C4-2B (cell line): ENCODE measurements at regions not wholly inside any gene's neighbourhood (a gene's known extent, or its start where the extent isn't known, plus 50 kb on each side); places are given as distances from the start of the nearest gene placed in this dataset.

ENCODE experiments used
- CTCF ChIP-seq: fragments of 450-650 bp; conservative IDR thresholded peaks from 2 replicates; pipeline ENCODE4 v1.5.1; 2017; ENCODE audit warnings: mild to moderate bottlenecking
- ZFX ChIP-seq: fragments of 450-650 bp; IDR thresholded peaks from 2 replicates; pipeline ENCODE4 v1.6.1; 2017

DNA sequence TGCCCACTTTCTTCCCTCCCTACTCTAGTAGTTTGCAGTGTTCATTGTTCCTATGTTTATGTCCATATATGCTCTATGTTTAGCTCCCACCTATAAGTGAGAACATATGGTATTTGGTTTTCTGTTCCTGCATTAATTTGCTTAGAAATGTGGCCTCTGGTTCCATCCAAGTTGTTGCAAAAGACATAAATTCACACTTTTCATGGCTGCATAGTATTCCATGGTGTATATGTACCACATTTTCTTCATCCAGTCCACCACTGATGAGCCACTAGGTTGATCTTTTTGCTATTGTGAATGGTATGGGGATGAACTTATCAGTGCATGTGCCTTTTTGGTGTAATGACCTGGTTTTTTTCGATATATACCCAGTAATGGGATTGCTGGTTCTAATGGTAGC is 1089.1 kb downstream of the GRM8 start:
- TF ChIP-seq CTCF (no peak), ZFX (no peak)
